ENCODE measurements at regions not wholly inside any gene's neighbourhood (a gene's known extent, or its start where the extent isn't known, plus 50 kb on each side); places are given as distances from the start of the nearest gene placed in this dataset.
"Not testable (repeated sequence)": the region's sequence is repeated elsewhere in the genome, so short reads cannot be mapped to it uniquely, and the experiment has no call there.

DNA sequence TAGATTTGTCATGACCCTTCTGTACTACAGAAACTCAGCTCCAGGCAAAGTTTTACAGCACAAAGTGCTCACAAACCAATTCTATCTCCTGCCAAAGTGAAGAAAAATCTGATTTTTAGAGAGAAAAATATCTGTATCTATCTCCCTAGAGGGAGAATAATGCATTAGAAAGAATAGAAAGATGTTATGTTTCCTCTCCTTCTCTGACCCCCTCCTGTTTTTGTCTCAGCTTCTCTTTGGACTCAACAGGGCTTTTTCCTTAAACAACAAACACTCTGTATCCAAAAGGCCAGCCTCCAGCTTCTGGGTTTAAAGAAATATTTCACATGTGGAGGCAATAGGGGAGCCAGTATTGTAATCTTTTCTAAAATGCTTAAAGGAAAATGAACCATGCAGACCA, 627.4 kb downstream of the REEP3 start:
- no peak for DNase-seq

DNA sequence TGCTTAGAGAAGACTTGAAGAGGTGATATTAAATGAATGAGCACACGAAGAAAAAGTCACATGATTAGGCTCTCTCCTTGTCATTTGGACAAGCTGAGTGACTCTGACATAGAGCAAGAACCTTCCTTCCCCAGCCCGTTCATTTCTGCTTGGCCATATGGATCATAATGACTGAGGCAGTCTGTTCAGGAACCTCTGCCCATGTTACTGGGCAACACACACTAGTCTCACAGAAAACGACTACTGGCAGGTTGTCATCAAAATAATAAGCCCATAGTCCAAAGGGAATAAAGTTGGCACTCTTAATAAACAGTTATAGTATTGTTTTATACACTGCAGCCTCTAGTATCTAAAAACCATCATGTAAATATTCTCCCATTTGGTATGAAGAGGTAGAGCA, 635.0 kb downstream of the REEP3 start:
- no peak for DNase-seq

DNA sequence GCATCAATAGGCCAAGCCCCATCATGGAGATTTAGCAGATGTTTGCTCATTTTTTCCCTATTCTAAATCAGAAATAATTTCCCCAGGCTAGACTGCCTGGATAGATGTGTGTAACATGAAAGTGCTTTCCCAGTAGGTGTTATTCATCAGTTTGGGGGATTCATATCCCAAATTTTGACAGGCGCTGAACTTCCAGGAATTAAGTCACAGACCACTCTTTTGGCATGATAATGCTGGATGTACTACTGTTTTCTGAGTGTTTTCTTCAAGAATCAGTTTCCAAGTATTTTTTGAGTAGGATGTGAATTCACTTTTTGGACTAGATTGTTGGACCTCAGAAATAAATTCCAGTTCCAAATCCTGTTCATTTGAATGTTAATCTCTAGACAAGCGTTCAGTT, 637.4 kb downstream of the REEP3 start:
- DNase-seq: no peak

DNA sequence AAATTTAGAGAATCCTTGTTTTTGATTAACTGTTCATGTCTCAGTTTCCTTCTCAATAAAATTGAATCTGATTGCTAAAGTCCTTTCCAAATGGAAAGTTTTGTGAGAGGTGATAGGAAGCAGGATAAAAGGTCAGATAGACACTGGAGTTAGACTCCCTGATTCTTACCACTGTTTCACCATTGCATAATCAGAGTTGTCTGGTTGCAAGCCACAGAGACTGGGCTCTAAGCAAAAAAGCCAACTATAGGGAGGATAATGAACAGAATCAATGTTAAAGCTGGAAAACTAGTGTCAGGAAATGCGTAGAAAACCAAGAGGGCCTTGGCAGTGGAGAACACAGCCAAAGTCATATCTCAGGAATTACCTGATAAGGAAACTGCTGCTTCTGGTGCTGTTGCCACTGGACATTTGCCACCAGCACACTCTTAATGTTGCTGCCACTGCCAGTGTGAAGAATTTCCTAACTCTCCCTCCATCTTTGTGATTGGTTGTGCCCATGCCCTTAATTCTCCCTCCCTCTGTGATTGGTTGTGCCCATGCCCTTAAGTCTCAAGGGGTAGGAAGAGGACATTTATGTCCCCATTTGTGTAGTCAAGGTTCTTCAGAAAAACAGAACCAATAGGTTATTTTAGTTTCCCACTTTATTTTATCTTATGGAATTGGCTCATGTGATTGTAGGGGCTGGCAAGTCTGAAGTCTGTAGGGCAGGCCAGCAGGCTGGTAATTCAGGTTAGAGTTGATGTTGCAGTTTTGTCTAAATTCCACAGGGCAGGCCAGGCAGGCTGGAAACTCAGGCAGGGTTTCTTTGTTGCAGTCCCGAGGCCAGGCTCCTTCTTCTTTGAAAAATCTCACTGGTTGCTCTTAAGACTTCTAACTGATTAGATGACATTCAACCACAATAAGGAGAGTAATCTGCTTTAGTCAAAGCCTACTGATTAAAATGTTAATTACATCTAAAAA, 639.0 kb downstream of the REEP3 start:
- DNase-seq: no peak

DNA sequence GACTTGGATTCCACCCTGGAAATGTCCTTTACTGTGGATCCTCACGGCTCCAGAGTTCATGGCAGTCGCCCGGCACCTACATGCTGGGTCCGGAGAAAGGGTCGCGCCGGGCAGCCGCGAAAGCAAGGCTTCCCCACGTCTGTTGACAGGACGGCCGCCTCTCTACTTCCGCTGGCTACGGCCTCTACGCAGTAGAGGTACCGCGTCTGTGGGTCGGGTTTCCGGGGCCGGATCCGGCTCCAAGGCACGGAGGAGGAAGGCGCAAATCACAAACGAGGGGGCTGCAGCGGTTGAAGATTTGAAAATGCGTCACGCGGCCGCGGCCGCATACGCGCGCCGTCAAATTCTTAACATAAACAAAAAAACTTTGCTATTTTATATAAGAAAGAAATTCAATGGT, 649.6 kb downstream of the REEP3 start:
- no peak for DNase-seq

DNA sequence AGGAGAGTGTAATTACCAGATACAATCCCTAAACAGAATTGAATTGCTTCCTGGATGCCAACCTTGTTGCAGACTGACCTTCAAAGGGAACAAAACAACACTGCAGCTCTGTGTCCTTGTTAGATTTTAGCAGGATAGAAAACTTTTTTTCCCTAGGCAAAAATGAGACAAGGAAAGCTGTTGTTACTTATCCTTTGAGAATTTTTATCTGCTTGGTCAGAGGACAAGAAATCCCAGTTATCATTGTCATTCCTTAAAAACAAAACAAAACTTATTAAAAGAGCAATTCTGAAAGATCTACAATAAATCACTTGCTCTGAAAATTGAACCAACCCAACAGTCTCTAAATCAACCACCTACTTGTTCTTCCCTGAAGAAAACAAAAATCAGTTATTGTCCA, 652.6 kb downstream of the REEP3 start:
- DNase-seq: no peak

DNA sequence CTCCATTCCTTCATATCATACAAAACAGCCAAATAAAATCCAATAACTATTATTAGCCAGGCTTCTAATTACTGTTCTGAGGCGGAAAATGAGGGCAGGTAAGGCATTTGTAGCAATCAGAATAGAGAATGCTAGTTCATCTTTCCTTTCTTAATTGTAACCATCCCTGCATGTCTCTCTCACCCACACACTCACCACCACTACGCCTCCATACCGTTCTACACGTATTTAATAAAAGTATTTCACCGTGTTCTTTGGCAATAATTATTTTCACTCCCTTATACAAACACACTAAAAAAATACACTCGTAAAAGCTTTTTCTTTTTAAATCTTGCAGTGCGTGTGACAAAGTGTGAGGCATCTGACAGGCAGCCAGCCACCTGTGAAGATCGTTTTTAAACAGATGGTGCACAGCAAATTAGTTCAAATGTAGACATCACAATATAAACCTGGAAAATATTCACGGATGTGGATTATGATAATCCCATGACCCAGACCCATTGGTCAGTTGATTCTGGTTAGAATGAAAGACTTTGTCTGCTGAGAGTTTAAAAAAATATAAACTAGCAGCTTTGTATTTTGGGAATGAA, 653.6 kb downstream of the REEP3 start:
- DNase-seq: no peak

DNA sequence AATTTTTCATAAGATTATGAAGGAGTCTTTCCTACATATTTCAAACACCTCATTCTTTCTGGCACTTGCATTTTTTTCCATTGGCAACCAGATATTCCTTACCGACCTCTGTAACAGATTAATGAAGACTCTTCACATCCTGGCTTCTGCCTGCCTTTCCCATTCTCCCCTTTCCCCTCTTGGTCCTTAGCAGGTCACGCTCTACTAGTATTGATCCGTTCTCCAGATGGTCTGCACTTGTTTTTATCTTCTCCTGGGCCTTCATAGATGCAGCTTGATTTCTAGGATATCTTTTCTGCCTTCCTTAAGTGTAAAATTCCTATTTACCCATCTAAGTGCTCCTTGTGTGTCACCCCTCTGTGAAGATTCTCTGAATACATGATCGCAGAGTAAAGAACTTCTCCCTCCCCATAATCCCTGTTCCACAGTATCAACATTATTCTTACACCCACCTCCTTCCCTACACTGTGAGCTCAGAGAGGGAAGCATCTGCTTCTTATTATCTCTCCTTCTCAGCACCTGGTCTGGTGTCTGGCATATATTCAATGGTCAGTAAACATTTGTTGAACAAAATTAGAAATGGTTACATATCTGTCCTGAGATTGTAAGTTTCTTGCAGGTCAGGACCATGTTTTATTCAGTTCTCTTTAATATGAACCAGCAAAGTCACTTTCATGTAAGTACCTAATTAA, 654.2 kb downstream of the REEP3 start:
- no peak for DNase-seq

DNA sequence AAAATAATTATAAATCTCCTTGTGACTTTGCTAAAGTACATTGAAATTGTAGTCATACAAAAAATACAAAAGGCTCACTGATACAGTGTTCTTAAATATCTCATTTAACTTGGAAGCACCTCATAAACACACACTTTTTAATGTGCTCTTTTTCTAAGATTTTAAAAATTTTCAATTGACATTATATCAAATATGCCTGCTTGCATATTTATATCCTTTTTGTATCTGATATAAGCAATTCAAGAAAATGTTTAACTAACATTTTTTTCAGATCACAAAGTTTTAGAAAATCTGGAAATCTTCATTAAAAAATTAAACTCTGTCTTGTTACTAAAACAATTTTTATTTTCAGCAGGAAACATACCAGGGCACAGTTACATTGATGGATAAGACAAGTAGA, 661.5 kb downstream of the REEP3 start:
- DNase-seq: no peak

DNA sequence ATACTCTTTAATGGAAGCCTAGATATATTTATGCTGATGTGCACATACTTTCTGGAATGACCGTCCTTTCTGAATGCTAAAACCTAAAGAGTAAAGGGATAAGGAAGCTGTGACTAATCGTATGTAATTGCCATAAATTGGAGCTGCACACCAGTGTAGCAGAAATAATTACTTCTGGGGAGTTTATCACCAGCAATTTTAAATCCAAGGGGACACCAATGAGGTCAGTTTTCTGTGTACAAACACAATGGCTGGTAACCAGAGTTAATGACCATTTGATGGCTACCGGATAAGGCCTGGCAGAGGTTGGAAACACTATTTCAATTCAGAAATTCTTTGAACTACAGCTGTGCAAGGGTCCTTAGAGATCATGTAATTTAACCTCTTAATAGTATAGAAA, 670.1 kb downstream of the REEP3 start:
- no peak for DNase-seq

DNA sequence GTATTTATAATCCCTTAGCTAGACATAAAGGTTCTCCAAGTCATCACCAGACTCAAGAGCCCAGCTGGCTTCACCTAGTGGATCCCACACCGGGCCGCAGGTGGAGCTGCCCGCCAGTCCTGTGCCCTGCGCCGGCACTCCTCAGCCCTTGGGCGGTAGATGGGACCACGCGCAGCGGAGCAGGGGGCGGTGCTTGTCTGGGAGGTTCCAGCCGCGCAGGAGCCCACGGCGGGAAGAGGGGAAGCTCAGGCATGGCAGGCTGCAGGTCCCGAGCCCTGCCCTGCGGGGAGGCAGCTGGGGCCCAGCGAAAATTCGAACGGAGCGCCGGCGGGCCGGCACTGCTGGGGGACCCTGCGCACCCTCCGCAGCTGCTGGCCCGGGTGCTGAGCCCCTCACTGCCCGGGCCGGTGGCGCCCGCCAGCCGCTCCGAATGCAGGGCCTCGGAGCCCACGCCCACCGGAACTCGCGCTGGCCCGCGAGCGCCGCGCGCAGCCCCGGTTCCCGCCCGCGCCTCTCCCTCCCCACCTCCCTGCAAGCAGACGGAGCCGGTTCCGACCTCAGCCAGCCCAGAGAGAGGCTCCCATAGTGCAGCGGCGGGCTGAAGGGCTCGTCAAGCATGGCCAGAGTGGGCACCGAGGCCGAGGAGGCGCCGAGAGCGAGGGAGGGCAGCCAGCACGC, 675.6 kb downstream of the REEP3 start:
- no peak for DNase-seq

DNA sequence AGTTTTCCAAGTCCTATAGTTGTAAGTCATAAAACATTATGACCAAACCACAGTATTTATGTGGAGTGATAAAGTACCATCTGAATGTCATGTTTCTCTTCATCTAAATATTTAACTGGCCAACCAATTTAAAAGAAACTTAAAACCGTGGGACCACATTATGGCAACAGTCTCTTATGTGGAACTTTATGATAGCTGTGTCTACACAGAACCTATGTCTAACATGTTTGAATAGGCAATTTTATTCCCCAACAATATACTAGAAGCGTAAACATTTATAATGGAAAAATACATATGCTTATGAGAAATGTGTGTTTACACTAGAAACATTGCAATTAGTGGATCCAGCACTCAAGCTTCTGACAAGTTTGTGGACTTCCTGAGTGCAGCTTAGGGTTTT, 680.7 kb downstream of the REEP3 start:
- DNase-seq: no peak

DNA sequence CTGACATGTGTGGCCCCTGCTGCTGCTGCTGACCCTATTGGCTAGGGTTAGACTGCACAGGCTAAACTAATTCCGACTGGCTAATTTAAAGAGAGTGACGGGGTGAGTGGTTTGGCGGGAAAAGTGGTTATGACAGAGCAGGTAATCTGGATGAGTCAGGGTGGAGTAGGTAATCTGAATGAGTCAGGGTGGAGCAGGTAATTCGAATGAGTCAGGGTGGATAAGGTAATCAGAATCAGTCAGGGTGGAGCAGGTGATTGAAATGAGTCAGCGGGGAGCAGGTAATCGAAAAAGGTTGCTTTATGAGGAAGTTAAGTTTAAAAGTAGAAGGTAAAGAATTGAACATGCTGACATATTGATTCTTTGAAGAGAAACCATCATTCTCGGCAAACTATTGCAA, 683.3 kb downstream of the REEP3 start:
- not testable (repeated sequence) for DNase-seq

DNA sequence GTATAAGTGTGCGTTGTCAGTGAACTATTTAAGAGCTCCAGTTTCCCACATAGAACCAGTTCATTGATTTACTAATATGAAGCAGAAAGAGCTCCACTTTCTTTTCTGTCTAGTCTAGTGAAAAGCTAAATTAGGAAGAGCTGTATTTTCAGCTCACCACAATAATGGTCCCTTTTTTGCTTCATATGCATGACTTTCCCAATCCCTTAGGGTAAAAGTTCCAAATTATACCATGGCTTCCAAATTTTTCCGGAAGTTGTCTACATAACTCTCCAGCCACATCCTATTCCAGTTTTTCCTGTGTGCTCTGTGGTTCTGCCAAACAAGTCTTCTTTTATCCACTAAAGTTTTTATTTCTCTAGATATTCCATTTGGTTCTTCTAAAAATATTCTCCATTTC, 685.2 kb downstream of the REEP3 start:
- DNase-seq: no peak

DNA sequence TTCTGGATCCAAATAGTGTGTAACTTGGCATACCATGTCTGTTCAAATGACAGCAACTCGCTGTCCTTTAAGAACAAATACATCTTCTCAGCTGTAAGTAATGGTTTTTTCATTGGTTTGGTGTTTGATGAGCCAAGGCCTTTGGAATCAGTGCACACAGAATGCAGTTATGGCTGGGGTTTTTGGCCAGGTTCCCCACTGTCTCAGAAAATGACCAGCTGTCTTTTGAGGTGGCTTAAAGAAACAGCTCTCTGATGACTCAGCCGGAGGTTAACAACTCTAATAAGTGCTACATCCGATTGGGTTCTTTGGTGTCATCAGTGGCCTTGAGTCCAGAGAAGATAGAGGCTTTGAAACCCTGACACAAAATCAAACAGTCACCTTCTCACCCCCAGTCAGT, 688.4 kb downstream of the REEP3 start:
- DNase-seq: no peak

DNA sequence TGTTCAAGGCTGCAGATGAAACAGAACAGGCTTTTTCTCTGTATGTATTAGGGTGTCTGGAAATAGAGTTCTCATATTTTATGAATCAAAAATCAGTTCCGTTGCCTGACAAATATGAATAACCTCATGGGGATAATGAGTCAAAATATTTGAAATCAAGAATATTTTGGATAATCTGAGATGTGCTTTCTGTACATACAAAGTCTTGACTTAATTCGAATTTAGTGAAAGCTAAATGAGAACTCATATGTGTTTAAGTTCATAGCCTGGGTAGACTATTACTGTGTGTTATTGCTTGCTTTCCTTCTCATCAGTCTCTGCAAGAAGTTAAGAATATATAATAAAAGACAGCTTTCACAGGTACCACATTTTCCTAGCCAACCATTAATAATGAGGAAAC, 689.0 kb downstream of the REEP3 start:
- DNase-seq: no peak

DNA sequence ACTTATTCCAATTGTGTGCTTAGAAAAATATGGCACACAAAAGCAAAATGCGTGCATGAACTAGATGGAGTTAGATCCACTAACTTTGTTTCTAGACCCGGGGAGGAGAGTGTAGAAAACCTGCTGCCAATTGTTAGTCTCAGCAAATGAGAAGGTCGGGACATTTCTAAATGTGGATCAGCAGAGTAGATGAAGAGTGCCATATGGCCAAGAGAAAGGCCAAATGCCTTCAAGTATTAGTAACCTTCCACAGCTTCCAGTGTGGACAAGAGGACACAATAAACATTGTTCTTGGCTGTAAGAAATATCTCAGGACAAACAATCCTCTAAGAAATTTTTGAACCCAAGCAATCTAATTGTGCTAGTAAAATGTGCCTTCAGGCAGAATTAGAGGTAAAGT, 690.3 kb downstream of the REEP3 start:
- no peak for DNase-seq

DNA sequence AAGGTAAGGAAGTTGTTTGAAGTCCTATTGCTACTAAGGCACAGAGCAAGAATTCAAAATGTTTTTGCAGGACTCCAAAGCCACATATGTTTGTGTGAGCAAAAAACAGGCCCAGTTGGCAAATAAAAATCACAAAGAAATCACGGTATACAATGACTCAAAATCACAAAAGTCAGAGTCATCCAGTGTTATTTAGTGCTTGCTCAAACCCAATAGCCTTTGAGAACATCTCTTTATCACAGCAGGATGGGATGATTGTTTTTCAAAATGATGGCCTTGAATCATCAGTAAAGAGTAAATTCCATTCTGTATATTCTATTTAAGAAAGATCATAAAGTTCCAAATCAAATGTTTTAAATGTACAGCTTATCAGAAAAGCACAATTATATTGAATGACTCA, 693.9 kb downstream of the REEP3 start:
- no peak for DNase-seq

DNA sequence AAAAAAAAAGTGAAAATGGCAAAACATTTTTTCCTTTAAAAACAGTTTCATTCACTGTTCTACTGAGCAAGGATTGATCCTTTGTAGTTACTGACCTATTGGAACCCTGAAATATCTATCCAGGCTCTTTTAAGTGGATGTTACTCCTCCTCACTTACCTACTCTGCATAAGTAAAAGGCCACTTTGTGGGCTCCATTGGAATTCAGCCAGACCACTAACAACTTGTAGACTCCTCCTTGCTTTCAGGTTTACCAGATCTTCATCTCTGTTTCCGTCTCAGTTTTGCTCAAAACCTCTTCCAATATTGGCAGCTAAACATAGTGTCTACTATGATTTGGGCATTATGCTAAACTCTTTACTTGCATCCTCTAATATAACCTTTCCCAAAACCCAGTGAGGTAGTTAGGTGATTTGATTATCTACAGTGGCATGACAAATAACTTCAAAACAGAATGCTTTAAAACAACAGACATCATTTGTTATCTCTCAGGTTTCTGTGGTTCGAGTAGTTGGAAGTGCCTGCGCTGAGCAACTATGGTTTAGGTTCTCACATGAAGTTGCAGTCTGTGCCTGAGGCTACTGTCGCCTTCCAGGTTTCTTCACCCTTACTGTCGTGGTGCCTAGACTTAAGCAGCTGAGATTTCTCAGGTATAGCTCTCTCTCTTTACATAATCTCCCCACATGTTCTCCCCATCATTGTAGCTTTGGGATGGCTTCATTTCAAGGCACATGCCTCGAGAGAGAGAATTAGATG, 698.2 kb downstream of the REEP3 start:
- no peak for DNase-seq

DNA sequence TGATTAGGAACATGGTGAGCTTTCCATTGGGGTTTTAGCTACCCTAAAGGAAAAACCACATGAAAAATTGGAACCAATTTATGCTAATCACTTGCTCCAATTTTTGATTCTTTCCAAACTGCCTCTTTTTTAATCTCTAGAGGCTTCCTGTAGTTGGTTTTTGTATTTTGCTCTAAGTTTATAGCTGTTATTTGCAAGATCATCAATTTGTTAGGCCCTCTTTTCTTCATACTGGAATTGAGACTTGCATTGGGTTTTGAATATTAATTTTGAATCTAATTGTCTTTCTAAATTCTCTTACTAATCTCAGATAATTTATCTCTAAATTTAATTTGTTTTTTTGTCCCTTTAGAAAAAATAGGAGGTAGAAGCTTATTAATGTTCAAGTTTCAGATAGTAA, 713.3 kb downstream of the REEP3 start:
- DNase-seq: no peak

DNA sequence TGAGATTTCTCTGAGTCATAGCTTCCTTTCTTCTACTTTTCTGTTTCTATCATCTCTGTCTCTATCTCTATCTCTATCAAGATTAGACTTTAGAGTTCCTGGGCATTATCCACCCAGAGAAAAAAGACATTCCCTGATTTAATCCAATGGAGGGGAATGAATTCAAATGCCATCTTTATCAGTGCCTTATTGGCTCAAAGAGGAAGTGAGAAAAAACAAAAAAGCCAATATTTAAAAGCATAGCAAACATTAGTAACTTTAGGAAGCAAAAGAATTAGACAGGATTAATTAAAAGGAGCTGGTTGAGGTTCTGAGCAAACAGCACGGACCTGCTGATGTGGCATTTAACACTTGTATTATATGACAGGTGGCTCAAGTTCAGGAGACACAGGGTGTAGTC, 736.5 kb downstream of the REEP3 start:
- DNase-seq: no peak

DNA sequence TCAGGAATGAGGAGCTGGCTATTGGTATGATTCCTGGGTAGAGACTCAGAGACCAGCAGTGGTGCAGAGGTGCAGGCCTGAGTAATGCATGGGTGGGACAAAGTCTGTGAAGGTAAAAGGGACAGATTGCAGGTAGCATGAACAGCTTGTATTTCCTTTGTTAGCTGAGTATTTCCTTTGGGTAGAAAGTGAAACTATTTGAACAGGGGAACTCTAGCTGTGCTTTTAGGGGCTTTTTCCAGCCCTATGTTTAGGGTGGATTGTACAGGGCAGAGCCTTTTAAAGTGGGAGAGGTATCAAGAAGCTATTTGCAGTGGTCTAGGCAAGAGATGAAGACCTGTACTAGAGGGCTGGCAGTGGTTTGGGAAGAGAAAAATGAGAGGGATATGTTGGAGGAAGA, 739.9 kb downstream of the REEP3 start:
- no peak for DNase-seq

DNA sequence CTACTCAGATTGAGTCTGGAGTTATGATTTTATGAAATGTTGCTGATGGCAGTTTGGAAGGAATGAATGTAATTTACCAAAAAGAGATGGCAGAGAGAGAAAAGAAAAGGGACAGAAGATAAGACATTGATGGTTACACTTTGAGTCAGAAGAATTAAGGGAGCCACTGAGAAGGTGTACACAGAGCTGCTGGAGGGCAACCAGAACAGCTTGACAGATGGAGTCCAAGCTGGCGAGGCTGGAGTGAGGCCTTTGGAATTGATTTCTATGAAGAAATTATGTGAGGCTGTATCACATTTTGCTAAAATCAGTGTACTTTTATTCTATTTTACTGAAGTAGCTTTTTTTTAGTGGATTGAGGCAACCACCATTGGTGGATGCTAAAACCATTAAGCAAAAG, 740.5 kb downstream of the REEP3 start:
- DNase-seq: no peak

Data from stimulated activated CD4-positive, alpha-beta T cell treated with anti-CD3 and anti-CD28 coated beads, Interleukin-15, amount 100 ng/mL, for 24 hours (primary cell).